ENCODE measurements at regions not wholly inside any gene's neighbourhood (a gene's known extent, or its start where the extent isn't known, plus 50 kb on each side); places are given as distances from the start of the nearest gene placed in this dataset.
"Not testable (repeated sequence)": the region's sequence is repeated elsewhere in the genome, so short reads cannot be mapped to it uniquely, and the experiment has no call there.

DNA sequence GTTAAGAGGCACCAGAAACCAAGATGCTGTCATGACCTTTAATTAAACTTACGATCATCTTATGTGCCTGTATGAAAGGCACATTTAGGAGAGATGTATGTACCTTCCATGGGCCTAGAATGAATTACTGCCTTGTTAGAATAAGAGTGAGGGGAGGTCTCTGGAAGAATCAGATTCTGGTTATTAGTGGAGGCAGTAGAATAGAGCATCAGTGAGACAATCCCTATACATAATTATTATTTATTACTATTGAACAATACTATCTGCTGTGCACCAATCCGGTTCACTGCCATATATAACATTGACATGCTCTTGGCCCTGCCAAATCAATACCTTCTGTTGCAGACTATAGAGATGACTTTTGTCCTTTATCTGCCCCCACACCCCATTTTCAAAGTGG, 776.5 kb downstream of the DHX35 start:
- Mint-ChIP-seq H3K27me3 (no peaks in the 10 kb centered on the region), H3K4me3 (no peak overlapping the region), H3K9me3 (no peaks in the 10 kb centered on the region), H3K4me1 (ENCODE audit: low read depth) (no peaks in the 10 kb centered on the region), H3K27ac (no peak overlapping the region), H3K36me3 (ENCODE audit: low read depth) (no peaks in the 10 kb centered on the region)
- no peak for DNase-seq
- ChIA-PET CTCF (no interaction called here), POLR2A (no interaction called here)
- Histone ChIP-seq H3K9me3 (ENCODE audit: control insufficient read depth in 1 of 2, insufficient read depth in 1 of 2, low read length in 2 of 2) (no peaks in the 10 kb centered on the region), H3K4me1 (ENCODE audit: insufficient read depth, low read length) (no peaks in the 10 kb centered on the region), H3K36me3 (ENCODE audit: insufficient read depth, low read length) (no peaks in the 10 kb centered on the region), H3K4me3 (ENCODE audit: low read length) (no peak overlapping the region), H3K27ac (ENCODE audit: low read depth in 1 of 2, low read length in 2 of 2) (no peak overlapping the region), H3K27me3 (ENCODE audit: control insufficient read depth in 1 of 2, insufficient read depth in 2 of 2, low read length in 2 of 2) (no peaks in the 10 kb centered on the region)
- TF ChIP-seq, protein P1, sequence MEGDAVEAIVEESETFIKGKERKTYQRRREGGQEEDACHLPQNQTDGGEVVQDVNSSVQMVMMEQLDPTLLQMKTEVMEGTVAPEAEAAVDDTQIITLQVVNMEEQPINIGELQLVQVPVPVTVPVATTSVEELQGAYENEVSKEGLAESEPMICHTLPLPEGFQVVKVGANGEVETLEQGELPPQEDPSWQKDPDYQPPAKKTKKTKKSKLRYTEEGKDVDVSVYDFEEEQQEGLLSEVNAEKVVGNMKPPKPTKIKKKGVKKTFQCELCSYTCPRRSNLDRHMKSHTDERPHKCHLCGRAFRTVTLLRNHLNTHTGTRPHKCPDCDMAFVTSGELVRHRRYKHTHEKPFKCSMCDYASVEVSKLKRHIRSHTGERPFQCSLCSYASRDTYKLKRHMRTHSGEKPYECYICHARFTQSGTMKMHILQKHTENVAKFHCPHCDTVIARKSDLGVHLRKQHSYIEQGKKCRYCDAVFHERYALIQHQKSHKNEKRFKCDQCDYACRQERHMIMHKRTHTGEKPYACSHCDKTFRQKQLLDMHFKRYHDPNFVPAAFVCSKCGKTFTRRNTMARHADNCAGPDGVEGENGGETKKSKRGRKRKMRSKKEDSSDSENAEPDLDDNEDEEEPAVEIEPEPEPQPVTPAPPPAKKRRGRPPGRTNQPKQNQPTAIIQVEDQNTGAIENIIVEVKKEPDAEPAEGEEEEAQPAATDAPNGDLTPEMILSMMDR (IDR thresholded peaks at IDR 0.05): no peak
- no peak for ATAC-seq (ENCODE audit: poor library complexity)
- intact Hi-C loops (cut with DNase I, micrococcal nuclease): no loop called here

DNA sequence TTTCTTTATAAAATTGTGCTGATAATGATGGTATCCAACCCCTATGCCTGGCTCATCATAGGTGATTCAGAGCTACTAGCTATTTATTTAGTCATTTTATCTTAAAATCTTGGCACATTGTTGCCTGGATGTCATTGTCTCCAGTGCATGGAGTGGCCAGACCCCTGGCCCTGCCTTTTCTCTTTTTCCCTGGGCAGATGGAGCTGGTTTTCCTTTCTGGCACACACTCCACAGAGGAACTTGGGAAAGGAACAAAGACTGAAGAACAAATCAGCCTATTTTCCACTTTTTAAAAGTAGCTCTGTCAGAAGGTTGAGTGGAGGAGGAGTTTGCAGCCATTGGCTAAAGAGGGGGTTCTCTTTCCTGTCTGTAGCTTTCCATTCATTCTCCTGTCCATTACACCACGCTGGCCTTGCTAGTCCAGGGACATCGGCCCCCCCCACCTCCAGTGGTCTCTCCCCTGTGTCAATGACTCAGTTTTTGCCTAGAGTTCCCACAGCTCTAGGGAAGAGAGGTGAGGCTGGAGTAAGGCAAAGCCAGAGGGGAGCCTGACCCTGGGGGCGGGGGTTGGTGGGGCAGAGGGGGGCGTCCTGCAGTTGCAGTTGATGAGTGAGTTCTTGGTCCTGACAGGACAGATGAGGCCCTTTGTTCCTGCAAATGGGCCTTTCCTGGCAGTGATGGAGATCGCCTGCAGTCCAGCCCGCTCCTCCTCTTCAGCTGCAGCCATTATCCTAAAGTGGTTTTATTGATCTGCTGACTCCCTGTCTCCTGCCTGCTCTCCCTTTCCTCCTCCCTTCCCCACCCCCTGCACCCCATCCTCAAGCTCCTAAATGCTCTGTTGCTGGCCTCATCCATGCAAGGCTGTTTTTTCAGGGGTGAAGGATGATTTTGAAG, 774.5 kb downstream of the DHX35 start:
- H3K27ac ChIP-seq (ENCODE audit: low read depth in 1 of 2, low read length in 2 of 2): no peak overlapping the region
- H3K9me3 ChIP-seq (ENCODE audit: control insufficient read depth in 1 of 2, insufficient read depth in 1 of 2, low read length in 2 of 2): no peaks in the 10 kb centered on the region
- CTCF ChIA-PET: no interaction called here
- TF ChIP-seq, protein P1 (IDR thresholded peaks at IDR 0.05): no peak
- POLR2A ChIA-PET: no interaction called here
- no peaks in the 10 kb centered on the region for H3K27me3 ChIP-seq (ENCODE audit: control insufficient read depth in 1 of 2, insufficient read depth in 2 of 2, low read length in 2 of 2)
- intact Hi-C loops (cut with DNase I, micrococcal nuclease): no loop called here
- no peak overlapping the region for H3K4me3 Mint-ChIP-seq
- DNase-seq (no peak), ATAC-seq (ENCODE audit: poor library complexity) (no peak)
- no peak overlapping the region for H3K4me3 ChIP-seq (ENCODE audit: low read length)
- H3K4me1 Mint-ChIP-seq (ENCODE audit: low read depth): no peaks in the 10 kb centered on the region
- H3K9me3 Mint-ChIP-seq: no peaks in the 10 kb centered on the region
- no peaks in the 10 kb centered on the region for H3K4me1 ChIP-seq (ENCODE audit: insufficient read depth, low read length)
- H3K36me3 Mint-ChIP-seq (ENCODE audit: low read depth): no peaks in the 10 kb centered on the region
- no peaks in the 10 kb centered on the region for H3K27me3 Mint-ChIP-seq
- no peak overlapping the region for H3K27ac Mint-ChIP-seq
- H3K36me3 ChIP-seq (ENCODE audit: insufficient read depth, low read length): no peaks in the 10 kb centered on the region

DNA sequence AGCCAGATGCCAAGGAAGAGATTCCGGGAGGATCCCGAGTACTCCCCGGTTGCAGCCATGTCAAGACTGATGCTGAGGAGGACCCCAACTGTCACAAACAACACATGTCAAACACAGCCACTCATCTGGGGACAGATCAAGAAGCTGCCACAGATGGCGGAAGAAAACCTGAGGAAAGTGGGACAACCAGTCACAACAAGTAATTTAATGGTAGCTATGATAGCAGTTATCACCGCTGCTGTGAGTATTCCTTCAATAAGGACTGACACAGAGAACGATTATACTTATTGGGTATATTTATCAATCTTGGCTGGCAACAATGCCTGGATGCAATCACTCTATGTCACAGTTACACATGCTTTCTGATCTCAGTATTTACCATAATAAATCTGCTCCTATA, 763.4 kb downstream of the DHX35 start:
- CTCF ChIA-PET; H3K27ac Mint-ChIP-seq; H3K27me3 Mint-ChIP-seq; H3K36me3 ChIP-seq (ENCODE audit: insufficient read depth, low read length); H3K4me1 ChIP-seq (ENCODE audit: insufficient read depth, low read length); intact Hi-C loops (cut with DNase I, micrococcal nuclease); POLR2A ChIA-PET; H3K4me1 Mint-ChIP-seq (ENCODE audit: low read depth); H3K4me3 Mint-ChIP-seq; H3K27ac ChIP-seq (ENCODE audit: low read depth in 1 of 2, low read length in 2 of 2); H3K36me3 Mint-ChIP-seq (ENCODE audit: low read depth); H3K4me3 ChIP-seq (ENCODE audit: low read length); ATAC-seq (ENCODE audit: poor library complexity); DNase-seq; H3K27me3 ChIP-seq (ENCODE audit: control insufficient read depth in 1 of 2, insufficient read depth in 2 of 2, low read length in 2 of 2): not testable (repeated sequence)
- peaks cover 8 to 19% of the 10 kb centered on the region in 2 experiments for H3K9me3 ChIP-seq (ENCODE audit: control insufficient read depth in 1 of 2, insufficient read depth in 1 of 2, low read length in 2 of 2)
- H3K9me3 Mint-ChIP-seq: peaks cover 18% of the 10 kb centered on the region

DNA sequence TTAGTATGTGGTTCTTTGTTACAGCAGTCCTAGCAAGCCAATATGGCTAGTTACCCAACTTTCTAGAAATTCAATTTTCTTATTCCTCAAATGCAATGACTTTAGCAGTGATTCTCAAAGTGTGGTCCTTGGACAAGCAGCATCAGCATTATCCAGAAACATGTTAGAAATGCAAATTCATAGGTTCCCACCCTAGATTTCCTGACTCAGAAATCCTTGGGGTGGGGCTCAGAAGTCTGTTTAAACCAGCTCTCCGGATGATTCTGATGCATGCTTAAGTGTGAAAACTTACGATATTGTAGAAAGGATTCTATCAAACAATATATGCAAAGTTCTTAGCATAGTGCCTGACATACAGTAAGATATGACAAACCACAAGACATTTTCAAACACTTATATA, 757.1 kb downstream of the DHX35 start:
- CTCF ChIA-PET: no interaction called here
- TF ChIP-seq, protein P1 (IDR thresholded peaks at IDR 0.05): no peak
- H3K9me3 Mint-ChIP-seq: no peaks in the 10 kb centered on the region

More for the DNA sequence above, 757.1 kb downstream of the DHX35 start:
- no peak overlapping the region for H3K4me3 Mint-ChIP-seq
- intact Hi-C loops (cut with DNase I, micrococcal nuclease): no loop called here
- Histone ChIP-seq H3K4me3 (ENCODE audit: low read length) (no peak overlapping the region), H3K36me3 (ENCODE audit: insufficient read depth, low read length) (no peaks in the 10 kb centered on the region), H3K27me3 (ENCODE audit: control insufficient read depth in 1 of 2, insufficient read depth in 2 of 2, low read length in 2 of 2) (no peaks in the 10 kb centered on the region), H3K9me3 (ENCODE audit: control insufficient read depth in 1 of 2, insufficient read depth in 1 of 2, low read length in 2 of 2) (peaks cover 0 to 4% of the 10 kb centered on the region in 2 experiments), H3K27ac (ENCODE audit: low read depth in 1 of 2, low read length in 2 of 2) (no peak overlapping the region), H3K4me1 (ENCODE audit: insufficient read depth, low read length) (no peaks in the 10 kb centered on the region)
- H3K27me3 Mint-ChIP-seq: no peaks in the 10 kb centered on the region
- POLR2A ChIA-PET: no interaction called here
- no peak overlapping the region for H3K27ac Mint-ChIP-seq
- H3K4me1 Mint-ChIP-seq (ENCODE audit: low read depth): no peaks in the 10 kb centered on the region
- ATAC-seq (ENCODE audit: poor library complexity) (no peak), DNase-seq (no peak)
- H3K36me3 Mint-ChIP-seq (ENCODE audit: low read depth): no peaks in the 10 kb centered on the region
